Vagina (tissue), 2 donors: ENCODE measurements at regions not wholly inside any gene's neighbourhood (a gene's known extent, or its start where the extent isn't known, plus 50 kb on each side); places are given as distances from the start of the nearest gene placed in this dataset.

Experiments
- DNase-seq, 2 donors: peaks; one replicate each; pipeline ENCODE4 v3.0.0-alpha.2; 2017; ENCODE audit errors: extremely low spot score in 2 of 2
- H3K27ac ChIP-seq: fragments of 200-600 bp; sonication (generic); one replicate; pipeline ENCODE4 v1.5.1; 2019
- H3K27me3 ChIP-seq: fragments of 200-600 bp; sonication (generic); one replicate; pipeline ENCODE4 v1.5.1; 2019
- H3K36me3 ChIP-seq, 2 donors: fragments of 200-600 bp; sonication (generic); one replicate each; pipeline ENCODE4 v1.5.1; 2017 to 2019
- H3K4me1 ChIP-seq: fragments of 200-600 bp; sonication (generic); one replicate; pipeline ENCODE4 v1.5.1; 2019
- H3K4me3 ChIP-seq, 2 donors: fragments of 200-600 bp; sonication (generic); 1 replicate in 1 of 2; 2 replicates in 1 of 2; pipeline ENCODE4 v1.5.1; 2016 to 2019
- H3K9me3 ChIP-seq: fragments of 200-600 bp; sonication (generic); one replicate; pipeline ENCODE4 v1.5.1; 2019
- CTCF ChIP-seq, 3 experiments: fragments of 450-650 bp in 2 of 3; fragments of 200-600 bp in 1 of 3; sonication (generic) in 1 of 3; IDR thresholded peaks; one replicate each; pipeline ENCODE4 v1.5.1; 2017 to 2019; ENCODE audit warnings: antibody characterized with exemption in 3 of 3, mild to moderate bottlenecking in 2 of 3, moderate library complexity in 2 of 3
- POLR2A ChIP-seq, 2 donors: fragments of 450-650 bp; IDR thresholded peaks; one replicate each; pipeline ENCODE4 v1.6.1; 2017; ENCODE audit warnings: antibody characterized with exemption in 2 of 2, mild to moderate bottlenecking in 2 of 2, moderate library complexity in 2 of 2
- POLR2AphosphoS5 ChIP-seq, 2 donors: sonication (generic); formaldehyde crosslinking; IDR thresholded peaks; one replicate each; pipeline ENCODE4 v1.9.0; 2017; ENCODE audit warnings: antibody characterized with exemption in 2 of 2, mild to moderate bottlenecking in 2 of 2, low read depth in 1 of 2; ENCODE audit not compliant: insufficient read depth in 1 of 2
- intact Hi-C: fragments of 100-400 bp; cut with DNase I; formaldehyde crosslinking; loops from one replicate; pipeline ENCODE4 v1.15.1; 2023

DNA sequence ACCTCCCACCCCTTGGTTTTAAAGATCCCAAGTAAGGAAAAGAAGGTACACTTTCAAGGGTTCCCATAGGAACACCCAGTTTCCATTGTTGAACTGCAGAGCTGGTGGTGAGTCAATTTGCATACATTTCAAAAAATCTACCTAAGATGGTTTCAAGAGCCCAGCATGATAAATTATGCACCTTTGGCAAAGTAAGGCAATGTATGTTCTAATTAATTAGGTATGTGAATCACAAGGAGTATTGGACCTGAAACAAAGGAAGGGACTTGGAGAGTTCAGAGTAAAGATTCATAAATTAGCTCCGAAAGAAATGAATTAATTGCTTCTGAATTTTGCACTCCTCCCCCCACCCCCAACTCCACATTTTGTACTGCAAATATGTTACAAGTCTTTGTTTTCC, 459.7 kb downstream of the LRATD1 start:
- H3K9me3 ChIP-seq = no peaks in the 10 kb centered on the region
- H3K36me3 ChIP-seq = no peaks in the 10 kb centered on the region
- H3K4me1 ChIP-seq = no peaks in the 10 kb centered on the region
- TF ChIP-seq POLR2A (IDR thresholded peaks at IDR 0.05) = no peak
- TF ChIP-seq POLR2AphosphoS5 (IDR thresholded peaks at IDR 0.05; ENCODE audit: insufficient read depth in 1 of 2, low read depth in 1 of 2) = no peak
- TF ChIP-seq CTCF (IDR thresholded peaks at IDR 0.05) = no peak
- H3K27ac ChIP-seq = no peak overlapping the region
- no peak for DNase-seq
- H3K4me3 ChIP-seq = no peak overlapping the region
- intact Hi-C loops = no loop called here
- no peaks in the 10 kb centered on the region for H3K27me3 ChIP-seq

DNA sequence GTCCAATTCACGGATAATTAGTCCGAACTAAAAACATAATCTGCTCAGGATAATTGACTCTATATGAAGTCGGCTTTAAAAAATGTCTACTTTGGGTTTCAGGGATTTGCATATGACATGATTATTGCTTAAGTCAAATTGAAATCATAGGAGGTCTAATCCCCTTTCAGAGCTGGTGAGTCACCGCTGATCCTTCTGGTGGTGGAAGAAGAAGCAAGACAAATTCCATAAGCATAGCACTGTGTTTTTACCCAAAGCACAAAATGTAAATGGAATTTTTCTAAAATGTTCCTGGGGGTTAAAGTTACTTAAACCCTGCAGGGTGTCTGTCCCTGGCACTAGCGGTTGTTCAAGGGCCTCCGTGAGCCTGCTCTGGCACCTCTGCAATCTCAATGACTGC, 460.2 kb downstream of the LRATD1 start:
- Histone ChIP-seq H3K4me3 (no peak overlapping the region), H3K9me3 (no peaks in the 10 kb centered on the region), H3K27me3 (no peaks in the 10 kb centered on the region), H3K4me1 (no peaks in the 10 kb centered on the region), H3K27ac (no peak overlapping the region), H3K36me3 (no peaks in the 10 kb centered on the region)
- no peak for DNase-seq
- no peak for TF ChIP-seq POLR2A (IDR thresholded peaks at IDR 0.05)
- no peak for TF ChIP-seq CTCF (IDR thresholded peaks at IDR 0.05)
- no peak for TF ChIP-seq POLR2AphosphoS5 (IDR thresholded peaks at IDR 0.05; ENCODE audit: insufficient read depth in 1 of 2, low read depth in 1 of 2)
- intact Hi-C loops = no loop called here

GRCh38 chr2:15094161-15094560, 461.6 kb downstream of the LRATD1 start:
- TF ChIP-seq POLR2A (IDR thresholded peaks at IDR 0.05) = no peak
- no peaks in the 10 kb centered on the region for H3K9me3 ChIP-seq
- no peaks in the 10 kb centered on the region for H3K27me3 ChIP-seq
- H3K36me3 ChIP-seq = no peaks in the 10 kb centered on the region
- H3K27ac ChIP-seq = no peak overlapping the region
- H3K4me1 ChIP-seq = no peaks in the 10 kb centered on the region
- intact Hi-C loops = no loop called here
- no peak overlapping the region for H3K4me3 ChIP-seq
- DNase-seq = no peak

DNA sequence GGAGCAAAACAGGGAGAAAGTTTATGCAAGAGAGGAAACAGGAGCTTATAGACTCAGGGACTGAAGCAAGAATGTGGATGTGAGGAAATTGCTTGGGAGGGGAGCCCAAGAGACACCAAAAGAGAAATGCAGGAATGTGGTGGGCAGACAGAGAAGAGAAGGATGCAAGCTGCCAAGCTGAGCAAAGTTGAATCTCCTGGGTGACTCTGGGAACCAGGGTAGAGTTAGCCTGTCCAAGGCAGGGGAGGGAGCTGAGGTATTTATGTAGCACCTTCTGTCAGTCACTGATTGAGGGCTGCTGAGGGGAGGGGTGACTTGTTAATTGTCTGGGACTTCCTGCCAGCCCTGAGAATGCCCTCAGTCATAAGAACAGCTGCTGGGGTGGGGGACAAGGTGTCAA, 464.3 kb downstream of the NBAS start:
- TF ChIP-seq POLR2AphosphoS5 (IDR thresholded peaks at IDR 0.05; ENCODE audit: insufficient read depth in 1 of 2, low read depth in 1 of 2) = no peak
- TF ChIP-seq POLR2A (IDR thresholded peaks at IDR 0.05) = no peak
- no peak overlapping the region for H3K4me3 ChIP-seq
- no peaks in the 10 kb centered on the region for H3K27me3 ChIP-seq
- H3K9me3 ChIP-seq = no peaks in the 10 kb centered on the region
- intact Hi-C loops = no loop called here
- H3K36me3 ChIP-seq = no peaks in the 10 kb centered on the region
- H3K4me1 ChIP-seq = no peaks in the 10 kb centered on the region
- no peak for DNase-seq
- H3K27ac ChIP-seq = no peak overlapping the region

DNA sequence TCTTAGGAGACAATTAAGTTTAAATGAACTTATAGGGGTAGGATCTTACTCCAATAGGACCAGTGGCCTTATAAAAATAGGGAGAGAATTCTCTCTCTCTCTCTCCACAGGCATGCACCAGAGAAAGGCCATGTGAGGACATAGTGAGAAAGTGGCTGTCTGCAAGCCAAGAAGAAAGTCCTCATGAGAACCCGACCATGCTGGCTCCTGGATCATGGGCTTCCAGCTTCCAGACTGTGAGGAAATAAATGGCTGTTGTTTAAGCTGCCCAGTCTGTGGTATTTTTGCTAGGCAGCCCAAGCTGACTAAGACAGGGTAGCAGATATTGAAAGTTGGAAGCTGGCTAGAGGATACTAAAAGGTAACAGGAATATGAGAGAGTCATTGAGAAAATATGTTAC, 454.0 kb downstream of the NBAS start:
- peaks cover 8% of the 10 kb centered on the region for H3K9me3 ChIP-seq
- intact Hi-C loops = no loop called here
- H3K36me3 ChIP-seq = no peaks in the 10 kb centered on the region
- H3K27ac ChIP-seq = no peak overlapping the region
- H3K27me3 ChIP-seq = no peaks in the 10 kb centered on the region
- H3K4me1 ChIP-seq = no peaks in the 10 kb centered on the region
- no peak for DNase-seq
- no peak for TF ChIP-seq CTCF (IDR thresholded peaks at IDR 0.05)
- TF ChIP-seq POLR2A (IDR thresholded peaks at IDR 0.05) = no peak
- no peak for TF ChIP-seq POLR2AphosphoS5 (IDR thresholded peaks at IDR 0.05; ENCODE audit: insufficient read depth in 1 of 2, low read depth in 1 of 2)
- no peak overlapping the region for H3K4me3 ChIP-seq

- no peak overlapping the region for H3K27ac ChIP-seq
- no peaks in the 10 kb centered on the region for H3K36me3 ChIP-seq
- H3K4me3 ChIP-seq = no peak overlapping the region
- no peaks in the 10 kb centered on the region for H3K27me3 ChIP-seq
- peaks cover 11% of the 10 kb centered on the region for H3K9me3 ChIP-seq
- no peak for DNase-seq
- intact Hi-C loops = no loop called here
- TF ChIP-seq POLR2A (IDR thresholded peaks at IDR 0.05) (no peak), POLR2AphosphoS5 (IDR thresholded peaks at IDR 0.05; ENCODE audit: insufficient read depth in 1 of 2, low read depth in 1 of 2) (no peak), CTCF (IDR thresholded peaks at IDR 0.05) (no peak)
- H3K4me1 ChIP-seq = no peaks in the 10 kb centered on the region
Observed at GRCh38 chr2:15111718-15112117, 449.4 kb downstream of the NBAS start.
